ENCODE measurements at regions not wholly inside any gene's neighbourhood (a gene's known extent, or its start where the extent isn't known, plus 50 kb on each side); places are given as distances from the start of the nearest gene placed in this dataset.

DNA sequence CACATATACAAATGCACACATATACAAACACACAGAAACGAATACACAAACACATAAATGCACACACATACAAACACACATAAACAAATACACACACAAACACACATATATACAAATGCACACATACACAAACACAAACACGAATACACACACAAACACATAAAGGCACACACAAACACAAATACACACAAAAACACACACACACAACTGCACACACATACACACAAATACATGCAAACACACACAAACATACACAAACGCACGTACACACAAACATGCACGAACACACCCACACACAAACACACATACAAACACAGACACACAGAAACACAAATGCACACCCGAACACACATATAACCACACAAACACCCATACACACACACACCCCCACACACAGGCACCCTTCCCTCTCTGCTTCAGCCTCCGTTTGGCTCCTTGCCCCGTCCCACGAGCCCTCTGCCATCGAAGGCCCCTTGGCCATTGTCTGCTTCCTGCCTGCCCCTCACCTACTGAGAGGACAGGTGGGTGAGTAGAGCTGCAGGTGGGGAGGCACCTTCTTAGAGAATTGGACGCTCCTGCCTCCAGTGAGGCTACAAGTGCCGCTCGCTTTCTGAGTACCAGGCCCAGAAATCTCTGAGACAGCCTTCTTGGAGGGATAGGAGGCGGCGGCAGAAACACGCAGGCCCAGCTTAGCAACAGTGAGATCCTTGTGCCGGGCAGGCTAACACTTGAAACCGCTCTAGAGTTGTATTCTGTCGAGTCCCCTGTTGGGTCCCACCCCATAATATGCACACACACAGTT lies 331.2 kb downstream of the FOXL1 start:
- no peak for DNase-seq (ENCODE audit: low read depth in 2 of 2)

DNA sequence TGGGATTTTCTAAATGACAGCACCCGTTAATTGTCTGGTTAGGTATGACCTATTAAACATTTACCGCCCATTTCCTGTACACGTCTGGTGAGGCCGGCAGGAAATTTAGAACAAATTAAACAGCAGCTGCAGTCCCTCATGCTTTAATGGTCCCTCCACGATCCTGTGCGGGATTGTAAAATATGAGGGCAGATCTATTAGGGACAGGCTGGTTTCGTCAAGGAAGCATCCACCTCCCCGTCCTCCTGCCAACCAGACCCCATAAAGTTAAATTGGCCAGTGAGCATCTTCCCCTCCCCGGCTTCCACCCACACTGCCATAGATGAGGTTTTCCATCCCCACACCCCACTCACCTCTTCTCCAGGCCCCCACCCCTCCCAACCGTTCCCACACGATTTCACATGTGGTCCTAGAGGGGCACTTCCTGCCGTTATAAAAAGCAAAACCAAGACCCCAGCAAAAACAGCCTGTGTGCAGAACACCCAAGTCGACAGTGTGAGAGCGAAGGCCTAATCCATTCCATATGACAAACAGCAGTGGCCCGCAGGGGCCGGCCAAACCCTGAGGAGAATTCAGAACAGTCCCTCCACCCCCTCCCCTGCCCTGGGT lies 331.9 kb downstream of the FOXL1 start:
- DNase-seq (ENCODE audit: low read depth in 2 of 2): no peak

DNA sequence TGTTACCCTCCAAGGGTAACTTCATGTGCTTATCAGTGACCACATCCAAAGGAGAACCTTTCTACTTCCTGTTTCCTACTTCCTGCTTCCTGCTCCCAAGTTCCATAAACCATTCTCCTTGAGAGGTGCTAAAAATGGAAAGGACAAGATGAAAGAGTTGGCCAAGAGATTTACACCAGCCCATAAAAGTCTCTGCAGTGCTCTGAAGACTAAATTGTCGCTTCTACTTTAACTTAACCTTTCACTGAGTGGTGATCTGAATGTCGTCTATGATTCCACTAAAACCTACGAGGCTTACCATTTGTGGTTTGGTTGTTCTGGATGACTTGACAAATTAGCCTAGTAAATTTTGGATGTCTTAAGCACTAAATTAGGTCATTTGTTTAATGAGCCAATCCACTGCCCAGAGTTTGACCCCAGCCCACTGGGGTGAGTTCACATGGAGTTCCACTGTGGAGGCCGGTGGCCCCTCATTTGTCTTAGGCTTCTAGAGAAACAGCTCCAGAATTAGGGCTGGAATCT lies 333.1 kb downstream of the FOXL1 start:
- DNase-seq (ENCODE audit: low read depth in 2 of 2): no peak

DNA sequence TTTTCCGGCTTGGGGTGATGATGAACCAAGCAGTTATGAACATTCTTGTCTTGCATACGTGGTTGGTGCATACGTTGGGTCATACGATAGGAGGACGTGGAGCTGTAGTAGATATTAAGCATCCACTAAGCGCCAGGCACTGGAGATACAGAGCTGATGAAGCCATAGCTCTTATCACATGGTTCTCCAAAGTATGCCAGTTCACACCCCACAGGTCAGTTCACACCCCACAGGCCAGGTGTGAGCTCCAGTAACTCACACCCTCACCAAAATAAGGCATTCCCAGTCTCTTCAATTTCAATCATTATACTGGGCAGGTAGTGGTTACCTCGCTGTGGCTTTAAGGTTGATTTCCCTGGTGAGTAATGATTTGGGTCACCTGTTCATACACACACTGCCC lies 335.5 kb downstream of the FOXL1 start:
- no peak for DNase-seq (ENCODE audit: low read depth in 2 of 2)

DNA sequence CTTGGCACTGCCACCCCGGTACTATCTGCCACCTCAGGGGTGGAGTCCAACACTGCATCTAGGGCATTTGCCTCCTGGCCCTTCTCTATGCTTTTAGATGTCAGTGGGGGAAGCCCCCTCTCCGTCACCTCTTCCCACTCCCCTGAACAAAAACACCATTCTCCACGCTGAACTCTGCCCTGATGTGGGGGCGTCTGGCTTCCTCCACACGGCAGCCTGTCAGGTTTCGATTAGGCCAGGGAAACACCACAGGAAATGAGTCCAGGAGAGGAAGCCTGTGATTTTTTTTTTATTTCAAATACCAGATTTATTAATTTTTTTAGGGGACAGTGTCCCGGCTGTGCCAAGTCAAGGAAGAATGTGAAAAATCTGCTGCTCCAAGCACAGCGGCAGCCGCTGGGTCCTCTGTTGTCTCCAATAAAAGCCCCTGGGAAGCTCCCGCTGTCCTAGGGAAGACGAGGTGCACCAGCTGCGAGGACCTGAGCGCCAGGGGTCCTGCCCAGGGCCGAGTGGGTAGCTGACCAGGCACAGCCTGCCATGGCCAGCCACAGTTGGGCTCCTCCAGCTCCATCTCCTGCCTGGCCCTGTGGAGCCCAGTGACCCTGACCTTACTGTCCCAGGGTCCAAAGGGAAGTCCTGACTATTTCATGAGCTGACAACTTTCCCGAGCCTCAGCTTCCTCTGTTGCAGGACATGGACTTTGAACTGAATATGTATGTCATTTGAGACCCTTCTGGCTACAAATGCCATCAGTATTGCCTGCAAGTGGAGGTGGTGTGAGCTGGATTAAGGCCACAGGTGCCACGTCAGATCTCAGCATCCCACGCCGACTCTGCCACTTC lies 336.7 kb downstream of the FOXL1 start:
- DNase-seq (ENCODE audit: low read depth in 2 of 2): no peak

DNA sequence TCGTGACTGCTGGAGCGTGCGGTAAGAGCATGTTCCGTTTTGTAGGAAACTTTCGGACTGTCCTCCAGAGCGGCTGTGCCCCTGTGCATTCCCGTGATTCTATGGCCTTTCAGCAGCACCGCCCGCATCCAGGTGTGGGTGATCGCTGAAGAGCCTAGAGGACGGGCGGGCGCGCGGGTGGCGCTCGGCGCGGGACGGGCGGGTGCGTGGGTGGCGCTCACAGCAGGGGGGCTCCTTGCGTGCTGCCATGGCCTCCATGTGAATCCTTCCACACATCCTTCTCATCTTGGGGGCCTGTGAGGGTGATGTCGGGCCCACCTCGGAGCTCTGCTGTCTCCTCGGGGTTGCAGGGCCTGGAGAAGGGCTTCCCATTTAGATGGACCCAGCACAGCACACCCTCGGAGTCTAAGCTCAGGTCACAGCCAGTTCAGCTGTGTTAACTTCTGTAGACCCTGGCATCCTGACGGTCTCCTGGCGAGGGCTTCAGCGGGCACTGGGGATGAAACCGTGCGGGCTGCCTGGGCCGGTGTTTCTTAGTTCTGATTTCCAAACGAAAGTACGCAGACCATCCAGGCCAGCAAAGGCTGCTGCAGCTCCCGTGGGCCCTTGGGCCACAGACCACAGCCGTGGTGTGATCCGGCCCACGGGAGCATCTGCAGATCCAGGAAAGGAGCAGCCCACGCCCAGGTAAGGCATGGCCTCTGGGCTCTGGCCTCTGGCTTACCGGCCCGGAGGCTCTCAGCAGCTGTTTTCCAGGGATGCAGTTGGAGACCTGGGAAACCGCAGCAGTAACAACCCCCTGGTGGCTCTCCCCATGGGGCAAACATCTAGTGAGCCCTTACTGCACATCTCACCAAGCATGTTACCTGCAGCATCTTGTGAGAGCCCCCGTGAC lies 339.4 kb downstream of the FOXL1 start:
- DNase-seq (ENCODE audit: low read depth in 2 of 2): no peak

DNA sequence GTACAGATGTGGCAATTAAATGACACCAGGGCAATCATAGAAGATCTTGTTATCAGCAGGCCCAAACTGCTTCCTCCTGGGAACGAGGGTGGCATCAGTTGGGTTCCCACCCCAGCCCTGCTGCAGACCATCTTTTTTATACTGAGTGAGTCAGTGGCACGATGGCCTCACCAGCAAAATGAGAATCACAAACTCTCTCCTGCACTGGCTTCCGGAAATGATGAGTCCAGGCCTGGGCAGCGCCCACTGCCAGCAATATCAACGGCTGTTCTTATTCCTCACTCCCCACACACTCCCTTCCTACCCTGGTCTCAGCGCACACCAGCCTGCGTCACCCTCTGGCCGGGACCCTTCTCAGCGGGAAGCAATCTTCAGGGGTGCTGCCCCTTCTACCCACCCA lies 340.3 kb downstream of the FOXL1 start:
- DNase-seq (ENCODE audit: low read depth in 2 of 2): no peak

DNA sequence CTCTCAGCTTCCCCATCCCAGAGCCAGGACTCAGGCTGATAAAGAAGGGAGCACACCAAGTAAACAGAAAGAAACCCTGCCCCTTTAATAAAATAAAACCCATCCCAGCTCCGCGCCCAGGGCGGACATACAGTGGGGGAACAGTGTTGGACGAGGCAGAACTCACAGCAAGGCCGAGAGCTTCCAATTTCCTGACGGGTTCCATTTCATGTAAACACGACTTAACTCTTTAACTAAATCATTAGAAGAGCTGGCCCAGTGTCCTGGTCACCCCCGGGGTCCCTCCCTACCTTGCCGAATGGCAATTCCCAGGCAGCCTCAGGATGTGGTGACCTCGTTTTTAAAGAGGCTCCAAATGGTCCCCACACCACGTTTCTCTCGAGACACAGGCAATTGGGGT lies 340.7 kb downstream of the FOXL1 start:
- no peak for DNase-seq (ENCODE audit: low read depth in 2 of 2)

DNA sequence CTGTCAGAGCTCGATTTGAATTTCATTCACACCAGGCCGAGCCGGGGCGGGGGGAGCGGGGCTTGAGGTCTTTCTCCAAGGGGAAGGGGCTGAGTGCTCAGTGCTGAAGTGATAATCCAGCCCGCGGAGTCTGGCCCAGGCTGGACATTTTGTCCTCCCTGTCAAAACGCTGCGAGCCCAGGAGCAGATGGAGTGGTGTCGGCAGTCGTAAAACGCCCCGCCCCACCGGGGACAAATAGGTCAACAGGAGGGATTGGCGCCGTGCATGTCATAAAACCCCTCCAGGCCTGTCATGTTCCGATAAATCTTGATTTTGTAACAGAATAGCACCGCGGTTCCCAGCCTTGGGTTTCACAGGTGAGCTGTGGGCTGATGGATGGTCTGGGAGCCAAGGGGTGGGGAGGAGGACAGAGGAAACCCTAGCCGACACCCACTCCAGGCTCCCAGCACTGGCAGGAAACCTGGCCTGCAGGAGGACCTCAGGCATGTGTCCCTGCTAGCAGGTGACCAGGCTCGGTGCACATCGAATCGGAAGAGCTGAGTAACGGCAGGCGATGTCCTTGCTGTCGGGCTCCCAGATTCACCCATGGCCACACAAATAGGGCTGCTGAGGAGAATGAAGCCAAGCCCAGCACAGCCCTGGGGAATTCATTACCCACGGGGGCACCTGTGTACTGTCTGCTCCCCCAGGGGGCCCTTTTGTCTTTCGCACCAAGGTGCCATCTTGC lies 341.4 kb downstream of the FOXL1 start:
- no peak for DNase-seq (ENCODE audit: low read depth in 2 of 2)

DNA sequence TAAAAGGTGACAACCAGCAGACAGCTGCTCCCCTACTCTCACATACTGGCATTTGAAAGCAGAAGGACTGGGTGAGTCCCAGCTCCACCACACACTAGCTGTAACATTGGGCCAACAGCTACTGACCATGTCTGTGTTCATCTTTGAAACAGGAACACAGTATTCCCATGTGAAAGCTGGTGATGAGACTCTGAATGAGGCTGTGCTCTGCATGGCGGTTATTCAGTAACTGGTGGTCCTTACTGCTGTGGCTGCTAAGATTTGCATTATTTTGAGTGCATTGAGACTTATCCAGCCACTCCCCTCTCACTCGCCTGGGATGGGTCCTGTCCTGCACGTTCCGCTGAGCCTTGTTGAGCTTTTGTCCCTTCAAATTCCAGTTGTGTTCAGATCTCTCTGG lies 342.9 kb downstream of the FOXL1 start:
- no peak for DNase-seq (ENCODE audit: low read depth in 2 of 2)

DNA sequence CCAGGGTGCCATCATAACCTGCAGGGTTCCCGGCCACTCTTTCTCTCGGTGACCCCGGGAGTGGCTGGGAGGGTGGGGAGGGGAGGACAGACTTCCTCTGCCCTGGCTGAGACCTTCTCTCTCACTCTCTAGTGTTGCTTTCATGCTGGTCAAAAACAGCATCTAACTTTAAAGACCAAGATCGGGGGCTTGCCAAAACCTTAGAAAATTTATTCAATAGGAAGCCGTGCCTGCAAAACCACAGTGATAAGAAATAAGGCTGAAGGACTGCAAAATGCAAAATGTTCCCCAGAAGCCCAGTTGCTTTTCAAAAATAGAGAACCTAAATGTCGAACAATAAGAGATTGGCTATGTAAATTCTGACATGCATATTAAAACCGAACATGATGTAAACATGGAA lies 344.0 kb downstream of the FOXL1 start:
- no peak for DNase-seq (ENCODE audit: low read depth in 2 of 2)

DNA sequence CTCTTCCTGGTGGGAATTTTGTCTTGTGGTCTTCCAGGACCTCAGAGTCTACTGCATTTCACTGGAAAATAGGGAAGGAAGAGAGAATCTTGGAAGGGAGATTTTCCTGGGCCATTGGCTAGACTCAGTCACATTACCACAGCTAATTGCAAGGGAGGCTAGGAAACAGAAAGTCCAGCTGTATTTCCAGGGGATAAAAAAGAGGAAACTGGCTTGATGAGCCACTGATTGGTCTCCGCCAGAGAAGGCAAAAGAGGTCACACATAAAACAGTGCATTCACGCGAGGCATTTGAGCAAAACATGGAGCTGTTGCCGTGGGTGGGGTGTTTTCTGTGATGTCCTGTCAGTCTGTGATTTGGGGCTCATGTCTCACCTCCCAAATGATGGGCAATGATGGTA lies 345.3 kb downstream of the FOXL1 start:
- no peak for DNase-seq (ENCODE audit: low read depth in 2 of 2)

DNA sequence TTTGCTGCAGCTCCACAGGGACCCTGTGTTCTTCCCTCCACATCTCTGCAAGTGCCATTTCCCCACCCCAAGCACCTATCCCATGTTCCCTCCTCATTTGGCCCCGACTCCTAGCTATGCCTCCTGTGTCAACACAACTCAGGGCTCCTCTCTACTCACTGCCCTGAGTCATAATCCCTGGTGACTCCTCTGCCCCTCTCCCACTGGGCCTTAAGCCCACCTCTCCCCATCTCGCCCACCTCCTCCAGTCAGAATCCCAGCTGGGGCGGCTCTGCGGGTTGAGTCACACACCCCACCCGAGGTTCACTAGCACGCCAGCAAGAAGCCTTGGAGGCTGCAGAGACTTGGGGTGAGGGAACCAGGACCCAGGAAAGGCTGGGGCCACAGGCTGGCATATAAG lies 346.2 kb downstream of the FOXL1 start:
- DNase-seq (ENCODE audit: low read depth in 2 of 2): no peak

DNA sequence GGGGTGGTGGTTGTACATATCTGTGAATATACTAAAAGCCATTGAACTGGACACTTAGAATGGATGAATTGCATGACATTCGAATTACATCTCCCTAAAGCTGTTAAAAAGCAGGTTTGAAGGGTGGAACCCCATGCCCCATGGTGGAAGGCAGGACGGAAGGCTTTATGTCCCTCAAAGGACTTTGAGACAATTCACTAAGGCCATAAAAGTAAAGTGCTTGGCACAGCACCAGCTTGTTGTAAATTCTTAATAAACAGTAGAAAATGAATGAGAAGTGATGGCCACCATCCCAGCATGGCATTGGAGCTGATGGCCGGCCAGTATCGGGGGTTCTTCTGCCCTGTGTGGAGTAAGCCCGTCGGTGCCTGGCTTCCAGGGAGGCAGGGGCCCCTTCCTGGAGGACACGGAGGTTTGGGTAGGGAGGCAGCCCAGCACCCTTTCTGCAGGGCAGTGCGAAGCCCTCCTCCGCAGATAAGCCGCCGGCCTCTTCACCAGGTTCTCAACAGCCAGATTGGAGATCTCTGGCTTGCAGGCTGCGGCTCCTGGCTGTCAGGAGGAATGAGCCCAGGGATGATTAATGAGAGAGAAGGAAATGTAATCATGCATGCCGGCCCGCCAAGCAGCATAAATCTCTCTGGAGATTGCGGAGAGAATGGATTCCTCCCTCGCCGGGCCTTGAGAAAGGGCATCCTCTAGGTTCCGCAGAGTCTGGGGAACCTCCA lies 346.9 kb downstream of the FOXL1 start:
- DNase-seq (ENCODE audit: low read depth in 2 of 2): no peak

DNA sequence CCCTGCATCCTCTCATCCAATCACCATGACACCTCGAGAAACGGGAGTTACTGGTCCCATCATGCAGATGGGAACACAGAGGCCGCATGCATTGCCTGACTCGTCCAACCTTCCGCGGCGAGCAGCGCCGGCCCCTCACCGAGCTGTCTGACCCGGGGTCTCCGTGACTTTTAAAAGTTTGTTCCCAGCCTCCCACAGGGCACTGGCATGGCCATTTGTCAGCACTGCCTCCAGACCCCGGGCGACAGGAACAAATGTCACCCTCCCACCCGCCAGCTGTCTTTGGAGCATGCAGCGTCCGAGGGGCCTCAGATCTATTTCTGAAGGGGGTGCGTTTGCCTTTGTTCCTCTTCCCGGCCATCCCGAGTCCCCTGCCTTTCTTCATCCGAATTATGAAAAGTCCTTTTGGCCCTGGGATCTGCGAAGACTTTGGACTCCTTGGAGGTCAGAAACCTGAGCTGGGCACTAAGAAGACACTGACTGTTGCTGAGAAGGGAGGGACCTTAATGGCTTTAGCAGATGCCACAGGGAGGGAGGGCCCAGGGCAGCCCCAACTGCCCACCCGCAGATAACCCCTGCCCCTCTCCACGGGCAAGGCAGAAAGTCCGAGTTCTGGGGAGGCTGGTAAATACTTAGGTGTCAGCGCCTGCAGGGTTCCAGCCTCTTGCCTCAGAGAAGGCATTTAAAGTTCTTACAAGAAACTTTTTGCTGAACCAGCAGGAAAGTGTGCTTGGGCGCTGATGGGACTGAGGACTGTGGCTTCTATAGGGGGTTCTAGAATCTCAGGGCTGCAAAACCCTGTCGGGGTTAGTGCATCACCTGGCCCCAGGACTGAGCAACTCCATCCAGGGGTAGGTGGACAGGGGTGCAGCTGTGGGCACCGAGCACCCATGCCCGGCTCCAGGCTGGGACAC lies 348.1 kb downstream of the FOXL1 start:
- no peak for DNase-seq (ENCODE audit: low read depth in 2 of 2)

DNA sequence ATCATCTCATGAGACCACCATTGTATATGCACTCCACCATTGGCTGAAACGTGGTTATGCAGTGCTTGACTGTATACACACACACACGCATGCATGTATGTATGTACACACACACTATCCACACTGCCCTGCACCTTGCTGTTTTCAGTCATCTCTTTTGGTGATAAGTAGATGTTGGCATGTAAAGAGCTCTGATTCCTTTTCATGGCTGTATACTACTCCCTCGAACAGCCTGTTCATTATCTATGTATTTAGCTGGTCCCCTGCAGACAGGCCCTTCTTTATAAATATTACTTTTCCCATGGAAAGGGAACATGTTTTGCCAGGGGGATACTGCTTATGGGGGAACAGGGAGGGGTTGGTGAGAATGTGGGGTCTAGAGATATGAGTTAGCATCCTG lies 349.4 kb downstream of the FOXL1 start:
- no peak for DNase-seq (ENCODE audit: low read depth in 2 of 2)

DNA sequence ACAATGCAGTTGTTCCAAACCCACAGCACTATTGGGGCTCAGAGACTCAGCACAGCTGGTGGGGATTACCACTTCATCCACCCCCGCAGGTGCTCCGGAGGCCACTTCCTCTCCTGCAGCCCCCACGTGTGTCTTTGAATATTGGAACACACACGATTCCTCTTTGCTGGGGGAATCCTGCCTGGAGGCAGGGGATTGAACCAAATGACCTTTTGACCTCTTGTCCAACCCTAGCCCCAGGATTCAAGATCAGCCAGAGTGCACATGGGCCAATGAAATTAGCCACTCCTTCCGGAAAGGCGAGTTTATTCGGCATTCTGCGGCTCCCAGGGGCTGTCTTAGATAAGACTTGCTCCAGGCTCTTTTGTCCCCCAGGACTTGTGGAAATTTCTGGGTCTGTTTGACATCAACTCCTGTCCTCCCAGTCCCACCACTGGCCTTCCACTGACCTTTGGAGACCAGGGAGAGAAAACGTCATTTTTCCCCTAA lies 350.2 kb downstream of the FOXL1 start:
- DNase-seq (ENCODE audit: low read depth in 2 of 2): no peak

DNA sequence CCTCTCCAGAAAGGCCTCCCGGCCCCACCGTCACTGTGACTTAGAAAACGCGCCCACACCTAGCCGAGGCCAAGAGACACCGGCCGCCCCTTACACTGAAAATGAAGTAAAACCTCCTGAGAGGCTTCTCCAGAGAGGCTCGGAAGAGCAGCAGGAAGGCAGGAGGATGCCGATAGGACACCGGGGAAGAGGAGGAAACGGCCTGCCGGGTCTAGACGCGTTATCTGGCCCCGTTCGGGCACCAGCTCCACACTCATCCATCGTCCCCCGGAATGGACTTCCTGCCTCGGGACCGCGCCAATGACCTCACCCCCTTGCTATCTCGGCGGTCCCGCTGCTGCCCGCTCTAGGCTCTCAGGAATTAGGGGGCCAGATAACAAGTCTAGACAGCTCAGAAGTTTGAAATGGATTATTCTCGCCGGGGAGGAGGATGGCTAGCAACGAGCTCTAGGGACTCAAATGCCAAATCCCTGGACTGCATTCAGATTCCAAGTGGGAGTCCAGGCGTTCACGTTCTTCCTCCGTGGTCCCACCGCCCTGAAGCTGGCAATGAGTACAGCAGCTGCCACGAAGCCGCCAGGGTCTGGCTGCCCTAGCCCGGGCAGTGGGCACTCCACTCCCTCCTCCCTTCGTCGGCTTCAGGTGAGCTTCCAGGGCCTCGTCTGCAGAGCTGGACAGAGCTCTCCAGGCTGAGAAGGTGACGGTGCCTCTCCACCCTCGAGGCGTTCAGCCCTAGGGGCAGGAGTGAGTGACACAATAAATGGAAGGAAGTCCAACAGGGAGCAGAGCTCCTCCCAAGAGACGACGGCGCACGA lies 350.9 kb downstream of the FOXL1 start:
- DNase-seq (ENCODE audit: low read depth in 2 of 2): no peak
